ENCODE measurements at regions not wholly inside any gene's neighbourhood (a gene's known extent, or its start where the extent isn't known, plus 50 kb on each side); places are given as distances from the start of the nearest gene placed in this dataset.
"Not testable (repeated sequence)": the region's sequence is repeated elsewhere in the genome, so short reads cannot be mapped to it uniquely, and the experiment has no call there.

DNA sequence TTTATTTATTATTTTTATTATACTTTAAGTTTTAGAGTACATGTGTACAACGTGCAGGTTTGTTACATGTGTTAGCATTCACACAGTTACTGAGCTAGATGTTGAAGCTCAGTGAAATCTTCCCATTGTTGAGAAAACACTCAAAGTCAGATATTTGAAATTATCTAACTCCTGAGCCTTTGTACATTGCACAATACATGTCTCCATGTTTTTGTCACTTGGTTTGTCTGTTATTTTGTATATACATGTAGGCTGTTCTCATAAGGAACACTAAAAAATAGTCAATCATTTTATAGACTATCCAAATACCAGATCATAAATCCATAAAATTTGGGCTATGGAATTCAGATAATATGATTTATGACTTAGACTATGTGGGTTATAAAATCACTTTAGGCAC, 1126.5 kb downstream of the NSUN3 start:
- Histone ChIP-seq H3K36me3 (no peaks in the 10 kb centered on the region), H3K4me3 (no peak overlapping the region), H3K27me3 (no peaks in the 10 kb centered on the region), H3K9me3 (no peaks in the 10 kb centered on the region)
- DNase-seq: no peak

DNA sequence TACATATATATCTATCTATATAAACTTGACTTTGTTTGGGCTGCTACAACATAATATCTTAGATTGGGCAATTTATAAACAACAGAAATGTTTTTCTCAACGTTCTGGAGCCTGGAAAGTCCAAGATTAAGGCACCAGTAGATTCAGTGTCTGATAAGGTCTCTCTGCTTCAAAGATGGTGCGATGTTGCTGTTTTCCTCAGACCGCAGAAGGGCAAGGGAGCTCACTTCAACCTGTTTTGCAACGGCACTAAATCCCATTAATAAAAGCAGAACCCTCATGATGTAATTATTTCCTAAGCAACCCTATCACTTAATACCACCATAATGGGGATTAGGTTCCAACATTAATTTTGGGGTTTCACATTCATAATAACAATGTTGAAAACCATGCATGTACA, 1134.8 kb downstream of the NSUN3 start:
- Histone ChIP-seq H3K4me3 (no peak overlapping the region), H3K36me3 (no peaks in the 10 kb centered on the region), H3K9me3 (no peaks in the 10 kb centered on the region), H3K27me3 (no peaks in the 10 kb centered on the region)
- DNase-seq: no peak

DNA sequence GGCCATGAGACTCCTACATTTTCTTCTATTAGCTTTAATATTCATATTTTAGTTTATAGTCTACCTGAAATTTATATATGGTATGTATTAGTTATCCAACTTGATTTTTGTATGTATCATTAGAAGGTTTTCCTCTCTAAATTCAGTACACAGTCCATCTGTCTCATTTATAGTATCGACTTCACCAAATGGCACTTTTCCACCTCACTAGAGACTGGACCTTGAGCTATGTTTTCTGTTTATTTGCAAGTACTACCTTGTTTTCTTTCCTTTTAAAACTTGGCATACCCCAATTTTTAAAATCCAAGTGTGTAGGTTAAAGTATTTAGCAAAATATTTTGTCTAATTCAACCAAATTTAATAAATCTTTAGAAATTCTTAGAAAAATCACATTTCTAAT, 1137.5 kb downstream of the NSUN3 start:
- no peaks in the 10 kb centered on the region for H3K9me3 ChIP-seq
- no peak for DNase-seq
- no peaks in the 10 kb centered on the region for H3K27me3 ChIP-seq
- no peaks in the 10 kb centered on the region for H3K36me3 ChIP-seq
- H3K4me3 ChIP-seq: no peak overlapping the region

DNA sequence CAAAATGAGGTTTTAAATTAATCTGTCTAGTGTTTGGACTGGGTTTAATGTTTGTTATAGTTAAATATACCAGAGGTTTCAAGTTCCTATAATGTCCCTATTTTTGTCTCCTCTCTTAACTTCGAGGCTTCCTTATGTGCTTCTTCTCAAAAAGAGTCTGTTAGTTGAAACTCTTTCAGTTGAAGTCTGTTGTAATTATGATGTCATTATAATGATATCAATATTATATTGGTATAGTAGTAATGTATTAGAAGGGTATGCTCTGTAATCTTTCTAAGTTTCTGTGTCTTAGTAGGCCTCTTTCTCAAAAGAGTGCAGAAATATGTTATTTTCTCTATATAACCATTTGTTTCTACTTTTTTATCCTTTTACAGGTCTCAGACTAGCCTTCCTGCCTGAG, 1148.0 kb downstream of the NSUN3 start:
- H3K4me3 ChIP-seq: no peak overlapping the region
- H3K9me3 ChIP-seq: no peaks in the 10 kb centered on the region
- no peak for DNase-seq
- H3K27me3 ChIP-seq: no peaks in the 10 kb centered on the region
- H3K36me3 ChIP-seq: no peaks in the 10 kb centered on the region

DNA sequence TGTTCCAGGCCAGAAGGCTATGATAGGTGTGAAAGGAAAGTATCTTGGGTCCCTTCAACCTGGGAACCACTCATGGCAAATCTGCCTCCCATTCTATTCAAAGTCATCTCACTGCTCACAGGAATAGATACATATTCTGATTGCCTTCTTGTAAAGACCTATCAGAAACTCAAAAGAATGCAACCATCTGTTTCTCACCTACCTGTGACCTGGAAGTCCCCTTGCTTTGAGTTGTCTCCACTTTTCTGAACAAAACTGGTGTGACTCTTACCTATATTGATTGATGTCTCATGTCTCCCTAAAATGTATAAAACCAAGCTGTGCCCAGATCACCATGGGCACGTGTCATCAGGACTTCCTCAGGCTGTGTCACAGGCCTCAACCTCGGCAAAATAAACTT, 1149.3 kb downstream of the NSUN3 start:
- Histone ChIP-seq H3K4me3 (no peak overlapping the region), H3K9me3 (no peaks in the 10 kb centered on the region), H3K27me3 (no peaks in the 10 kb centered on the region), H3K36me3 (no peaks in the 10 kb centered on the region)
- DNase-seq: no peak

DNA sequence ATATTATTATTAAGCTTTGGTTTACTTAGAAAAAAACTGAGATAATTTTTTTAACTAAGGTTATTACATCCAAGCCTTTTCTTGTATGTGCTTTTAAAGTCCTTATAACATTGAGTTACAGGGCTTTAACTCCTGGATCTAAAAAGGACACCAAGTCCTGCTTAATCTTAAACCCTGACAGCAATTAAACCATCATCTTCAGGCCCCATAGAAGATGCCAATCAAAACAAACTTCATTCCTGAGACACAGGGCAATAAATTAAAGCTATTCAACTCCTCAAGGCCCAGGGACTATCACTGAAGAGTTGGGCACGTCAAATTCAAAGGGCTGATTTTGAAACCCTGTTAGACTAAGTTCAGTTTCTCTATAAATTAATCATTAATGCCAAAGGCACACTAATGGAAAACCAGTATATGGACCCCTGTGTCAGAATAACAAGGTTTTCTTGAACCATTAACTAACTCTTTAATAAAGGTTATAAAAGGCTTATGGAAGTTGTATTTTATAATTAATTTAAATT, 1152.6 kb downstream of the NSUN3 start:
- no peak for DNase-seq
- H3K9me3 ChIP-seq: no peaks in the 10 kb centered on the region
- H3K36me3 ChIP-seq: no peaks in the 10 kb centered on the region
- no peaks in the 10 kb centered on the region for H3K27me3 ChIP-seq
- H3K4me3 ChIP-seq: no peak overlapping the region

DNA sequence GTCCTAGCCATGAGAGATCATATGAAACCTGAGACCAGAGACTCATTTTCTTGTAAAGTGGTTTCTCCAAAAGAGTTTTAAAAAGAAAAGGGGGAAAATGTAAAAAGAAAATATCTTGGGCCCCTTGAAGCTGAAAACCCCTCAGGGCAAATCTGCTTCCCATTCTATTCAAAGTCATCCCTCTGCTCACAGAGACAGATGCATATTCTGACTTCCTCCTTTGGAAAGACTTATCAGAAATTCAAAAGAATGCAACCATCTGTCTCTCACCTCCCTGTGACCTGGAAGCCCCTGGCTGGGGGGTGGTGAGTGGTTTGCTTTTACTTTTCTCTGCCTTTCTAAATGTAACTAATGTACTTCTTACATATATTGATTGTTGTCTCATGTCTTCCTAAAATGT, 1154.8 kb downstream of the NSUN3 start:
- Histone ChIP-seq H3K36me3 (no peaks in the 10 kb centered on the region), H3K4me3 (no peak overlapping the region), H3K9me3 (no peaks in the 10 kb centered on the region), H3K27me3 (no peaks in the 10 kb centered on the region)
- no peak for DNase-seq

DNA sequence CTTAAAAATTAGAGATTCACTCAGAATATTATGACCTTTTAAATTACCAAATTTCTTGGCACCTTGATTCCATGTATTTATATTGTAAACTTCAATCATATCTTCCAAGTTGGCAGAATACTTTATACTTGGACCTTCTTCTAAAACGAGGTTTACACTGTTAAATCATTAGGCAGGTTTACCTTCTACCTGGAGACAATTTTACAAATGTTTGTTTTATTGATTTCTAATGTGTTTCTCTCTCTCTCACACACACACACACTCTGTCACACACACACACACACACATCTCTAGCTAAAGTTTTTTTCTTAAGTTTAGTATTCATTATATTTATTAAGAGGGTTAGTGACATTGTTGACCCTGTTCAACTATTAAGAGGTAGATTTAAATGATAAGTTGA, 1155.6 kb downstream of the NSUN3 start:
- no peaks in the 10 kb centered on the region for H3K27me3 ChIP-seq
- no peak for DNase-seq
- H3K36me3 ChIP-seq: no peaks in the 10 kb centered on the region
- H3K9me3 ChIP-seq: no peaks in the 10 kb centered on the region
- no peak overlapping the region for H3K4me3 ChIP-seq

DNA sequence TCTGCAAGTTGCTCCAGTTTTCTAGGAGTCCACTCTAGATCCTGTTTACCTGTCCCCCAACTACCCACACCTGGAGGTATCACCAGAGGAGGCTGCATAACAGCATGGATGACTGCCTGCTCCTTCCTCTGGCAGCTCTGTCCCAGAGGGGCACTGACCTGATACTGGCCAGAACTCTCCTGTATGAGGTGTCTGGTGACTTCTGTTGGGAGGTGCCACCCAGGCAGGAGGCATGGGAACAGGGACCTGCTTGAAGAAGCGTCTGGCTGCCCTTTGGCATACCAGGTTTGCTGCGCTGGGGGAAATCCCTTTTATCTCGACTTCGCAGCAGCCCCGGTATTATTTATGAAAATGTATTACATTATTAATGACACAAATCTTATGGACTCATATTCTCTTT, 1163.6 kb downstream of the NSUN3 start:
- DNase-seq: no peak
- Histone ChIP-seq H3K4me3 (no peak overlapping the region), H3K9me3 (no peaks in the 10 kb centered on the region), H3K36me3 (no peaks in the 10 kb centered on the region), H3K27me3 (no peaks in the 10 kb centered on the region)

DNA sequence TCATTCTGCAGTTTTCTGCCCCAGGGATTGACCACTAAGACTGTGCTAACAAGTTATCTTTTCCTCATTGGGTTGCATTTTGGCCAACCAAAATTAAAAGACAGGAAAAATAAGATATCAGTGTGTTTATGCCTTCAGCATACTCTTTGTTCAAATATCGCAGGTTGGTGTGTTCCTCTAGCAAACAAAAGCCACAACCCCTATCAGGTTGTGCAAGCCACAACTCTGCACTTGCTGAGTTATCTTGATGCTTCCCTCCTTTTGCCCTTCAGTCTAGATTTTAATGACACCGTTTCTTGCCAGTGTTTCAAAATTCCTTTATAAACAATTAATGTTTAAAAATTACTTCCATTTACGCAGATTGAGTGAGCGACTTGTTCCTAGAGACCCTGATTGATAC, 1164.2 kb downstream of the NSUN3 start:
- no peaks in the 10 kb centered on the region for H3K9me3 ChIP-seq
- H3K36me3 ChIP-seq: no peaks in the 10 kb centered on the region
- H3K27me3 ChIP-seq: no peaks in the 10 kb centered on the region
- no peak for DNase-seq
- H3K4me3 ChIP-seq: no peak overlapping the region

DNA sequence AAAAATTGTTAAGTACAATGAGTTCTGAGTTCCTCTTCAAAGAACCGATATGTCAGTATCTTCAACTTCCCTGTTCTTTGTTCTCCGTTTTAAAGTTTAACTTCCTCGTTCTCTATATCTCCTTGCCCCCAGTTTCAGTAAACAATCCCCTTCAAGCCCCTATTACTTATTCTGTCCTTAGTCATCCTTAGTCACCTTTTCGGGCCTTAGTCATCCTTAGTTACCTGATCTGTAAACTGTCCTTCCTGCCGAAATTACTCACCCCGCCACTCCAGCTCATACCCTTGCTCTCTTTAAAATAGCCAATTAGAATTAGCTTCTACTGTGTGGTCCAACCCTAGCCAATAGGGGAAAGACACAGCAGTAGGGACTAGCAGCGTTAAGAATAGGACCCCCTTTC, 1165.6 kb downstream of the NSUN3 start:
- Histone ChIP-seq H3K9me3 (no peaks in the 10 kb centered on the region), H3K4me3 (no peak overlapping the region), H3K27me3 (no peaks in the 10 kb centered on the region), H3K36me3 (no peaks in the 10 kb centered on the region)
- no peak for DNase-seq

DNA sequence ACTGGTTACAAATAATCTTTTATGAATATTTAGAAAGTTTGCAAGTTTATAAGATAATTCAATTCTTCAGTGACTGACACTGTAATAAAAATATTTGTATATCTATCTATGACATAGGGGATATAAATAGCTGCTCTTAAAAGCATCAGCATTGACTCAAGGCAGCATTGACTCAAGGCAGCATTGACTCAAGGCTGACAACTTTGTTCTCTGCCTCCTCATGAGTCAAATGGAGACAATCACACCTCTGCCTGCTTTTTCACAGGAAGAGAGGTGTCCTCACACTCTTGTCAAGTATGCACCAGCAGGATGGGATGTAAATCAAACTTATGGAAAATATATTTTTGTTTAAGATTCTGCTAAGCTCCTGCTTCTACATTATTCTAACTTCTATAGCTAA, 1173.1 kb downstream of the NSUN3 start:
- Histone ChIP-seq H3K27me3 (no peaks in the 10 kb centered on the region), H3K4me3 (no peak overlapping the region), H3K9me3 (no peaks in the 10 kb centered on the region), H3K36me3 (no peaks in the 10 kb centered on the region)
- no peak for DNase-seq

DNA sequence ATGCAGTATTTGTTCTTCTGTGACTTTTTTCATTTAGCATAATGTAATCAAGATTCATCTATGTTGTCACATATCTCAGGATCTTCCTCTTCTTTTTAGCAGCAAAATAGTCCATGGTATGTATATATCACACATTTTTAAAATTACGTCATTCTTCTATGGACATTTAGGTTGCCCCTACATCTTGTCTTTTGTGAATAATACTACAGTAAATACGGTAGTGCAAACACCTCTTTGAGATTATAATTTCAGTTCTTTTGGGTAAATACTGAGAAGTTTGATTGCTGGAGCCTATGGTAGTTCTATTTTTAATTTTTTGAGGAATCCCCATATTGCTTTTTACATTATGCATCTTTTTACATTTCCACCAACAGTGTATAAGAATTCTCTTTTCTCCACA, 1174.9 kb downstream of the NSUN3 start:
- DNase-seq: no peak
- no peaks in the 10 kb centered on the region for H3K9me3 ChIP-seq
- H3K4me3 ChIP-seq: no peak overlapping the region
- no peaks in the 10 kb centered on the region for H3K36me3 ChIP-seq
- H3K27me3 ChIP-seq: no peaks in the 10 kb centered on the region

DNA sequence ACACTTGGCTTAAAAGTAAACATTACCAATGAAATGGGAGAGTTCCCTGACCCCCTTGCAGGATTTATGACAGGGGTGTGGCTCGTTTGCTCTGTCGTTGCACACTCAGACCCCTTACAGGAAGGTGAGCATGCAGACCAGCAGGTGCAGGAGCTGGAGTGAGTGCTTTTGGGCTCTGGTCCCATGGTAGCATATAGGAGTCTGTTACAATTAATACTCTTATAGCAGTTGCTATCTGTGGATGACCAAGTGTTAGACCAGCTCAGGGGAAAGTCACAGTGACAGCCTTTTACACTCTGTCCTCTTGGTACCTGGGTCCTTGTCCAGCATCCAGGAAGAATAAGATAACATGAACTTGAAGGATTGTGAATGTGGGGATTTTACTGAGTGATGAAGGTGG, 1177.5 kb downstream of the NSUN3 start:
- no peaks in the 10 kb centered on the region for H3K36me3 ChIP-seq
- no peak for DNase-seq
- H3K9me3 ChIP-seq: no peaks in the 10 kb centered on the region
- H3K27me3 ChIP-seq: no peaks in the 10 kb centered on the region
- H3K4me3 ChIP-seq: no peak overlapping the region

DNA sequence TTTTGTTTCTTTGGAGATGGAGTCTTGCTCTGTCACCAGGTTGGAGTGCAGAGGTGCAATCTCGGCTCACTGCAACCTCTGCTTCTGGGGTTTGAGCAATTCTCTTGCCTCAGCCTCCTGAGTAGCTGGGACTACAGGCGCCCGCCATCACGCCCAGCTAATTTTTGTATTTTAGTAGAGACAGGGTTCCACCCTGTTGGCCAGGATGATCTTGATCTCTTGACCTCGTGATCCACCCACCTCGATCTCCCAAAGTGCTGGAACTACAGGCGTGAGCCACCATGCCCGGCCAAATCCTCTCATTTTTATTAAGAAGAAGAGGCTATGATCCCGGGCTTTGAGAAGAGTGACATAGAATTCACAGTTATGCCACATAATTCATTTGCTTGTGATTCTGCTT, 1178.4 kb downstream of the NSUN3 start:
- not testable (repeated sequence) for H3K27me3 ChIP-seq, DNase-seq

DNA sequence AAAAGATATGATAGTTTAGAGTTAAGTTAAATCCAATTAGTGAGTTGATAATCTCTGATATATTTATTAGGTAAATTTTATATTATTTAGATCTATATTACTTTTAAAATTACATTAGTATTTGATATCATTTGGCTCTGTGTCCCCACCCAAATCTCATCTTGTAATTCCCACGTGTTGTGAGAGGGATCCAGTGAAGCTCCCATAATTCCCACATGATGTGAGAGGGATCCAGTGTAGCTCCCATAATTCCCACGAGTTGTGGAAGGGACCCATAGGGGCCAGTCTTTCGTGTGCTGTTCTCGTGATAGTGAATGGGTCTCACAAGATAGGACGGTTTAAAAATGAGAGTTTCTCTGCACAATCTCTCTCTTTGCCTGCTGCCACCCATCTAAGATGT, 1183.6 kb downstream of the NSUN3 start:
- H3K9me3 ChIP-seq: no peaks in the 10 kb centered on the region
- no peaks in the 10 kb centered on the region for H3K27me3 ChIP-seq
- H3K4me3 ChIP-seq: no peak overlapping the region
- DNase-seq: no peak
- no peaks in the 10 kb centered on the region for H3K36me3 ChIP-seq

More for the DNA sequence above, 1178.4 kb downstream of the NSUN3 start:
- not testable (repeated sequence) for H3K9me3 ChIP-seq, H3K4me3 ChIP-seq, H3K36me3 ChIP-seq

DNA sequence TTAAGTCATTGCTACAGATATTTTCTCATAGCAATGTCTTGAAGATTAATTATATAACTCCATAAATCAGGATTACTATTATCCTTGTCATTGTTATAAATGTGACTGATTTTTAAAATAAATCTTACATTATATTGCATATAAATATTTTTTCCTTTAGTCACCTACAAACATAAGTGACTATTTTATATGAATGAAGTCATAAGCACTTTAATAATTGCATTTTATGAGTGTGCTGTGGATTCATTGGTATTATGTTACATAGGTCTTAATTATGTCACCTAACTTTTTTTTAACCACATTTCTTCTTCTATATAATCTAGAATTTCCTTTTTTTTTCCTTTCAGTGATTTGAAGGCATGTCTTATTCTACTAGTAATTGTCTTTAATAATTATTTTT, 1191.2 kb downstream of the NSUN3 start:
- H3K27me3 ChIP-seq: no peaks in the 10 kb centered on the region
- H3K36me3 ChIP-seq: no peaks in the 10 kb centered on the region
- H3K9me3 ChIP-seq: no peaks in the 10 kb centered on the region
- H3K4me3 ChIP-seq: no peak overlapping the region
- no peak for DNase-seq

DNA sequence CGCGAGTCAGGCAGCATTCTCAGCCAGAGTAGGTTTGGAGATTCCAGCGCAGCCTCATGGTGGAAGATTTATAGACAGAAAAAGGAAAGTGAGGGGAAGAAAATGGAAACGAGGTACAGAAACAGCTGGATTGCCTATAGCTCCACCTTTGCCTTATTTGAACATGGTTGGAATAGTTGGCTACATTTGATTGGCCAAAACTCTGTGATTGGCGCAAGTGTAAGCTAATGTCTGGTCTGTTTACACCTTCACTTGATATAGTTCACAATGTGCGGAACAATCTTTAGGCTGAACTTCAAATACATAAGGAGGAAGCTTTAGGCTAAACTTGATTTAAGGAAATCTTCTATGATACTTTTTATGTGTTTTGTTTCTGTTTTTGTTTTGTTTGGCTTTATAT, 1191.9 kb downstream of the NSUN3 start:
- H3K27me3 ChIP-seq: no peaks in the 10 kb centered on the region
- H3K4me3 ChIP-seq: no peak overlapping the region
- no peaks in the 10 kb centered on the region for H3K36me3 ChIP-seq
- DNase-seq: no peak
- no peaks in the 10 kb centered on the region for H3K9me3 ChIP-seq

DNA sequence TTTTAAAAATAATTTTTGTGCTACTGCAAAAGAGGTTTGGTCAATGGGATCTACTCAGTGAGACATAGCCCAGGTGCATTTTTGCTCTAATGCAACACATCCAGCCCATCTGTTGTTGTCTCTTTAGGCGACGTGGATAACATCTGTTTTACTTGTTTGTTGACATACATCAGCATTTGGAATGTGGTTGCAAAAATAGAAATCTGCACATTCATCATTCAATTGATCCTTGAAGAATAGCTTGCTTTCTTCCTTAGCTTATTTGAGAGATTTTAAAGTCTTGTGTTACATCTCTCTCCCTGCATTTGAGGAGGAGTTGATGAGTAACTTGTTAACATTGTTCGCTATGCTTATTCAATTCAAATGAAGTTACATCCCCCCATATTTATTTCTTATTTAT, 1202.3 kb downstream of the NSUN3 start:
- H3K9me3 ChIP-seq: no peaks in the 10 kb centered on the region
- no peak overlapping the region for H3K4me3 ChIP-seq
- no peaks in the 10 kb centered on the region for H3K36me3 ChIP-seq
- no peak for DNase-seq
- H3K27me3 ChIP-seq: no peaks in the 10 kb centered on the region
